ENCODE measurements at regions not wholly inside any gene's neighbourhood (a gene's known extent, or its start where the extent isn't known, plus 50 kb on each side); places are given as distances from the start of the nearest gene placed in this dataset.

- TF ChIP-seq POLR2A (IDR thresholded peaks at IDR 0.05) (no peak), CTCF (IDR thresholded peaks at IDR 0.05) (no peak), POLR2AphosphoS5 (IDR thresholded peaks at IDR 0.05) (no peak)
These were observed 146.5 kb upstream of the GAS1 start for GRCh38 chr9:87093777-87094176.

Data from stomach (tissue), 4 donors.